ENCODE measurements at regions not wholly inside any gene's neighbourhood (a gene's known extent, or its start where the extent isn't known, plus 50 kb on each side); places are given as distances from the start of the nearest gene placed in this dataset.

GRCh38 chr1:217946511-217946910 lies 315.4 kb downstream of the SPATA17 start:
- Mint-ChIP-seq H3K36me3 (ENCODE audit: low read depth) (no peaks in the 10 kb centered on the region), H3K4me3 (peak overlapping the region; percentile 39), H3K9me3 (no peaks in the 10 kb centered on the region), H3K4me1 (peaks cover 36% of the 10 kb centered on the region), H3K27me3 (ENCODE audit: low read depth, poor library complexity) (peaks cover 2% of the 10 kb centered on the region), H3K27ac (peak overlapping the region; percentile 94)
- no peak for TF ChIP-seq CTCF (IDR thresholded peaks at IDR 0.05)
- no peak for DNase-seq

- no peak for TF ChIP-seq CTCF (IDR thresholded peaks at IDR 0.05)
- H3K27me3 Mint-ChIP-seq (ENCODE audit: low read depth, poor library complexity) = no peaks in the 10 kb centered on the region
- no peak overlapping the region for H3K4me3 Mint-ChIP-seq
- H3K4me1 Mint-ChIP-seq = peaks cover 36% of the 10 kb centered on the region
- H3K36me3 Mint-ChIP-seq (ENCODE audit: low read depth) = no peaks in the 10 kb centered on the region
- no peak overlapping the region for H3K27ac Mint-ChIP-seq
- H3K9me3 Mint-ChIP-seq = no peaks in the 10 kb centered on the region
- no peak for DNase-seq
These were observed 317.6 kb downstream of the SPATA17 start for GRCh38 chr1:217948741-217949140.

DNA sequence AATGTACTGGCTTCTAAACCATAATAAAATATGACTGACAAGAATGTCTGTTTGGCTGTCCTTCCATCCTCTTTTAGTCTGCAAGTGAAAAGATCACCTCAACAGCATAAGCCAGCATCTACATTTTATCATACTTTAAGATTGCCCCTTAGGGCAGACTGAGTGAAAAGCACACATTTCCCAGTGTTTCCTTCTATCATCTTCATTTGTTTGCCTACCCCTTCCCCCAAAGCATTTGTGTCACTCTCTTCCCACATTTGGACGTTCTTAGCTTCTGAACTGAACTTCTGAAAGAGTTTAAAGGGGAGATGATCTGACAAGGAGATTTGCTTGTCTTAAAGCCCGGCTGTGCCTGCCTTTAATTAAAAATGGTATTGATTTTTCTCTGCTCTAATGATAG lies 322.2 kb downstream of the SPATA17 start:
- TF ChIP-seq CTCF (IDR thresholded peaks at IDR 0.05) = no peak
- H3K27ac Mint-ChIP-seq = no peak overlapping the region
- DNase-seq = no peak
- no peaks in the 10 kb centered on the region for H3K27me3 Mint-ChIP-seq (ENCODE audit: low read depth, poor library complexity)
- H3K9me3 Mint-ChIP-seq = peaks cover 26% of the 10 kb centered on the region
- H3K4me1 Mint-ChIP-seq = peaks cover 5% of the 10 kb centered on the region
- no peaks in the 10 kb centered on the region for H3K36me3 Mint-ChIP-seq (ENCODE audit: low read depth)
- no peak overlapping the region for H3K4me3 Mint-ChIP-seq

DNA sequence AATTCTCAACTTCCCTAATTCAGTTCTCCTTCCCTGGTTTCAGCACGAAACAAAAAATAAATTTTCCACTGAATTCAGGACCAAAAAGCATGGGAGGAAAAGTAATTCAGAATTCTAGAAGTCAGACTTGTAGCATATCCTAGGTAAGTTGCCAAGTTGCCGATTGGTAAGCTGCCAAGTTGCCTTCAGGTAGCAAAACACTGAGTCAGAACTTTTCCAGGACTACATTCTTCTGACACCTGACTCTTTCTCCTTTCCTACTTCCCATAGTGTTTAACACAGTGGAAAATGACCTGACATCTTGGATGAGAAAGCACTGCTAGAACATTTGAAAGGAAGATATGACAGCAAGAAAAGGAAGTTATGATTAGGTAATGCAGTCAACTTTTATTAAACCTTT lies 322.8 kb downstream of the SPATA17 start:
- no peak for DNase-seq
- TF ChIP-seq CTCF (IDR thresholded peaks at IDR 0.05) = no peak
- Mint-ChIP-seq H3K36me3 (ENCODE audit: low read depth) (no peaks in the 10 kb centered on the region), H3K27me3 (ENCODE audit: low read depth, poor library complexity) (no peaks in the 10 kb centered on the region), H3K27ac (no peak overlapping the region), H3K4me3 (no peak overlapping the region), H3K9me3 (peaks cover 32% of the 10 kb centered on the region), H3K4me1 (peaks cover 5% of the 10 kb centered on the region)

DNA sequence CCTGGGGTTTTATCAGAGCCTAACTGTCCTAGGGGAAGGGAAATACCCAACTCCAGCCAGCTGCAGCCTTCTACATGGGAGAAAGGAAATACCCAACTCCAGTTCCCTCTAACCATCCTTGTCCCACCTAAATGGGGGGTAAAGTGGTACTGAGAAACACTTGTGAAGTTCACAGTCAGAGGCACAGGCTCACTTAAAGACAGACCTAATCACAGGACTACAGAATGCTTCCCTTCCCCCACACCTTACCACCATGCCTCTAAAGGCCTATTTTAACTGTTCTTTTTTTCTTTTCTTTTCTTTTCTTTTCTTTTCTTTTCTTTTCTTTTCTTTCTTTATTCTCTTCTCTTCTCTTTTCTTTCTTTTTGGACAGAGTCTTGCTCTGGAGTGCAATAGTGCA lies 324.6 kb downstream of the SPATA17 start:
- no peak overlapping the region for H3K4me3 Mint-ChIP-seq
- peaks cover 42% of the 10 kb centered on the region for H3K9me3 Mint-ChIP-seq
- H3K4me1 Mint-ChIP-seq = peaks cover 5% of the 10 kb centered on the region
- no peaks in the 10 kb centered on the region for H3K36me3 Mint-ChIP-seq (ENCODE audit: low read depth)
- no peak overlapping the region for H3K27ac Mint-ChIP-seq
- no peak for TF ChIP-seq CTCF (IDR thresholded peaks at IDR 0.05)
- peaks cover 4% of the 10 kb centered on the region for H3K27me3 Mint-ChIP-seq (ENCODE audit: low read depth, poor library complexity)
- DNase-seq = no peak

DNA sequence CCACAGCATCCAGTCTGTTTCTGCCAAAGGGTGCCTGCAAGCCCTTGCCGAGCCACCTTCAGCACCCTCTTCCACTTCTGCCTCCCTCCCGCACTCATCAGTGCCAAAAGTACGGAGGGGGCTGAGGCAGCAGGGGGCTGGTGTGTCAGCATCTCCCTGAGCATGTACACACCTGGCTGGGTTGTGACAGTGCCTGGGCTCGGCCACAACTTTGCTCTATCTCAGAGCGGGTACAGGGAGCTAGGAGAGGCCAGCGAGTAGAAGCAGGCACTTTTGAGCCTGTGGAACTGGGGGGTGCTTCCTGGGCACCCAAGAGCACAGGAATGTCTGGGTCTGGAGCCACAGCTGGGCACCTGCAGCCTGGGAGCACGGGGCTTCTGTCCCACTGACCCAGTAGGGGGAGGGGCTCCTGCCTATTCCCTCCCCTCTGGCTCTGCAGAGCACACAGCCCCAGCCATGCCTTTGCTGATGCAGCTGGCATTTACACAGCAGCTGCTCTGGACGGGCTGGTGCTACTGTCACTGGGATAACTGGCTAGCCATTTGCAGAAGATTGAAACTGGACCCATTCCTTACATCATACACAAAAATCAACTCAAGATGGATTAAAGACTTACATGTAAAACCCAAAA lies 319.8 kb upstream of the RRP15 start:
- Mint-ChIP-seq H3K4me3 (no peak overlapping the region), H3K4me1 (no peaks in the 10 kb centered on the region), H3K27me3 (ENCODE audit: low read depth, poor library complexity) (peaks cover 8% of the 10 kb centered on the region), H3K9me3 (peaks cover 14% of the 10 kb centered on the region), H3K27ac (no peak overlapping the region), H3K36me3 (ENCODE audit: low read depth) (no peaks in the 10 kb centered on the region)
- no peak for DNase-seq
- TF ChIP-seq CTCF (IDR thresholded peaks at IDR 0.05) = no peak

Measured in nephron progenitor cell (in vitro differentiated cells).